AG04450 (cell line): ENCODE measurements at regions not wholly inside any gene's neighbourhood (a gene's known extent, or its start where the extent isn't known, plus 50 kb on each side); places are given as distances from the start of the nearest gene placed in this dataset.

Experiments
- CTCF ChIA-PET: fragments of 300-600, 350-600 bp; formaldehyde crosslinking; extraction: SDS; loops from one replicate; lab custom pipeline; 2022; ENCODE audit warnings: antibody characterized with exemption, inconsistent platforms; lab: Charles Lee
- POLR2A ChIA-PET: fragments of 350-600 bp; formaldehyde crosslinking; extraction: SDS; loops from one replicate; lab custom pipeline; 2021; ENCODE audit warnings: antibody characterized with exemption, inconsistent platforms; lab: Yijun Ruan, JAX
- DNase-seq: peaks from one replicate; pipeline ENCODE4 v3.0.0-alpha.2; 2011; ENCODE audit warnings: low read depth, low spot score
- H3K27ac ChIP-seq: one replicate; pipeline ENCODE4 v1.5.1; 2012; ENCODE audit warnings: low read depth, low read length, control low read depth
- H3K27me3 ChIP-seq: one replicate; pipeline ENCODE4 v1.6.0; 2012; ENCODE audit warnings: low read length; ENCODE audit not compliant: control insufficient read depth, insufficient read depth
- H3K4me3 ChIP-seq: 2 replicates; pipeline ENCODE4 v1.5.1; 2011; ENCODE audit warnings: mild to moderate bottlenecking, low read depth, low read length, control low read depth
- H3K9me3 ChIP-seq: 2 replicates; pipeline ENCODE4 v1.5.1; 2012; ENCODE audit warnings: low read length; ENCODE audit not compliant: control insufficient read depth, insufficient read depth
- CTCF ChIP-seq: IDR thresholded peaks from 2 replicates; pipeline ENCODE4 v1.5.1; 2011; ENCODE audit warnings: low read depth, low read length, control low read depth, inconsistent platforms

- peak; percentile 87 for DNase-seq
- peak; percentile 69 for TF ChIP-seq CTCF
- H3K9me3 ChIP-seq = no peaks in the 10 kb centered on the region
- no peak overlapping the region for H3K27ac ChIP-seq
- CTCF ChIA-PET = no interaction called here
- POLR2A ChIA-PET = no interaction called here
- no peaks in the 10 kb centered on the region for H3K27me3 ChIP-seq
- no peak overlapping the region for H3K4me3 ChIP-seq
These were observed 99.2 kb downstream of the CTH start for GRCh38 chr1:70509996-70510876.

- Histone ChIP-seq H3K27ac (no peak overlapping the region), H3K9me3 (no peaks in the 10 kb centered on the region), H3K27me3 (peaks cover 2% of the 10 kb centered on the region), H3K4me3 (no peak overlapping the region)
- POLR2A ChIA-PET = no interaction called here
- TF ChIP-seq CTCF = no peak
- DNase-seq = no peak
- CTCF ChIA-PET = no interaction called here
These were observed 106.4 kb downstream of the CTH start for GRCh38 chr1:70517444-70517843.

GRCh38 chr1:70518106-70518505 lies 107.0 kb downstream of the CTH start:
- ChIA-PET CTCF (interaction anchor here (1.3 kb wide), 1 partner anchor 9 kb away, joined by 3 read pairs; no protein-coding TSS in a partner anchor), POLR2A (no interaction called here)
- peaks cover 4% of the 10 kb centered on the region for H3K27me3 ChIP-seq
- H3K9me3 ChIP-seq = no peaks in the 10 kb centered on the region
- no peak for TF ChIP-seq CTCF
- H3K27ac ChIP-seq = no peak overlapping the region
- DNase-seq = no peak
- no peak overlapping the region for H3K4me3 ChIP-seq

GRCh38 chr1:70528590-70529333 lies 117.7 kb downstream of the CTH start:
- Histone ChIP-seq H3K27me3 (no peaks in the 10 kb centered on the region), H3K27ac (no peak overlapping the region), H3K4me3 (no peak overlapping the region), H3K9me3 (no peaks in the 10 kb centered on the region)
- POLR2A ChIA-PET = no interaction called here
- TF ChIP-seq CTCF = peak; percentile 66
- no peak for DNase-seq
- CTCF ChIA-PET = interaction anchor here (0.6 to 3.3 kb wide), 16 partner anchors 9 to 521 kb away, joined by 3 to 30 read pairs (median 4); no protein-coding TSS in a partner anchor
